HepG2 (cell line): ENCODE measurements at regions not wholly inside any gene's neighbourhood (a gene's known extent, or its start where the extent isn't known, plus 50 kb on each side); places are given as distances from the start of the nearest gene placed in this dataset.

Source experiments
- ARNTL ChIP-seq: sonication (generic); formaldehyde crosslinking; IDR thresholded peaks from 2 replicates; pipeline ENCODE4 v1.4.0; 2020; ENCODE audit warnings: mild to moderate bottlenecking, missing genetic modification reagents
- DNMT3B ChIP-seq: conservative IDR thresholded peaks from 2 replicates; pipeline ENCODE4 v1.6.1; 2016; ENCODE audit warnings: missing biosample characterization, control low read depth
- FOXC1 ChIP-seq: sonication (generic); formaldehyde crosslinking; IDR thresholded peaks from 2 replicates; pipeline ENCODE4 v1.8.0; 2022; ENCODE audit warnings: mild to moderate bottlenecking, missing genetic modification reagents, borderline replicate concordance
- MEF2D ChIP-seq: sonication (generic); formaldehyde crosslinking; IDR thresholded peaks from 2 replicates; pipeline ENCODE4 v1.5.1; 2020; ENCODE audit warnings: mild to moderate bottlenecking, missing genetic modification reagents
- SOX5 ChIP-seq: IDR thresholded peaks from 2 replicates; pipeline ENCODE4 v1.6.1; 2016; ENCODE audit warnings: borderline replicate concordance
- SRY ChIP-seq: sonication (generic); formaldehyde crosslinking; IDR thresholded peaks from 2 replicates; pipeline ENCODE4 v1.8.0; 2022; ENCODE audit warnings: mild to moderate bottlenecking, missing genetic modification reagents
- SYNCRIP ChIP-seq: fragments of 200-400 bp; formaldehyde crosslinking; IDR thresholded peaks from 2 replicates; pipeline ENCODE4 v1.6.1; 2018; ENCODE audit warnings: mild to moderate bottlenecking, low read depth, low read length; ENCODE audit not compliant: insufficient read depth
- TSC22D2 ChIP-seq: sonication (generic); formaldehyde crosslinking; IDR thresholded peaks from 2 replicates; pipeline ENCODE4 v1.5.1; 2020; ENCODE audit warnings: missing genetic modification reagents, mild to moderate bottlenecking, borderline replicate concordance
- ZNF101 ChIP-seq: sonication (generic); formaldehyde crosslinking; IDR thresholded peaks from 2 replicates; pipeline ENCODE4 v1.4.0; 2020; ENCODE audit warnings: mild to moderate bottlenecking, low read depth, missing genetic modification reagents, borderline replicate concordance
- ZNF331 ChIP-seq: sonication (generic); formaldehyde crosslinking; IDR thresholded peaks from 2 replicates; pipeline ENCODE4 v1.4.0; 2020; ENCODE audit warnings: missing genetic modification reagents
- ZNF441 ChIP-seq: sonication (generic); formaldehyde crosslinking; IDR thresholded peaks from 2 replicates; pipeline ENCODE4 v1.7.0; 2021; ENCODE audit warnings: missing genetic modification reagents, borderline replicate concordance
- ZNF496 ChIP-seq: sonication (generic); formaldehyde crosslinking; IDR thresholded peaks from 2 replicates; pipeline ENCODE4 v1.8.1; 2023; ENCODE audit warnings: mild to moderate bottlenecking, moderate library complexity, missing genetic modification reagents; ENCODE audit not compliant: insufficient replicate concordance
- ZNF605 ChIP-seq: sonication (generic); formaldehyde crosslinking; IDR thresholded peaks from 2 replicates; pipeline ENCODE4 v1.8.0; 2022; ENCODE audit warnings: mild to moderate bottlenecking, missing genetic modification reagents
- ZNF670 ChIP-seq: sonication (generic); formaldehyde crosslinking; IDR thresholded peaks from 2 replicates; pipeline ENCODE4 v1.8.0; 2022; ENCODE audit warnings: mild to moderate bottlenecking, missing genetic modification reagents, borderline replicate concordance
- ZNF841 ChIP-seq: sonication (generic); formaldehyde crosslinking; IDR thresholded peaks from 2 replicates; pipeline ENCODE4 v1.8.1; 2023; ENCODE audit warnings: missing genetic modification reagents, borderline replicate concordance
- TF ChIP-seq, protein P1 (sequence below): IDR thresholded peaks from 2 replicates; pipeline ENCODE4 v1.6.1; 2016
- TF ChIP-seq, protein P2 (sequence below): sonication (generic); formaldehyde crosslinking; IDR thresholded peaks from 2 replicates; pipeline ENCODE4 v1.5.0; 2020; ENCODE audit warnings: missing genetic modification reagents
- TF ChIP-seq, protein P3 (sequence below): sonication (generic); formaldehyde crosslinking; IDR thresholded peaks from 2 replicates; pipeline ENCODE4 v1.4.0; 2020; ENCODE audit warnings: missing genetic modification reagents, mild to moderate bottlenecking, borderline replicate concordance
- TF ChIP-seq, protein P4 (sequence below): sonication (generic); formaldehyde crosslinking; IDR thresholded peaks from 2 replicates; pipeline ENCODE4 v1.4.0; 2020; ENCODE audit warnings: low read depth, mild to moderate bottlenecking, missing genetic modification reagents
- TF ChIP-seq, protein P5 (sequence below): sonication (generic); formaldehyde crosslinking; IDR thresholded peaks from 2 replicates; pipeline ENCODE4 v1.5.0; 2020; ENCODE audit warnings: mild to moderate bottlenecking, missing genetic modification reagents
- TF ChIP-seq, protein P6 (sequence below): sonication (generic); formaldehyde crosslinking; IDR thresholded peaks from 2 replicates; pipeline ENCODE4 v1.5.0; 2020; ENCODE audit warnings: missing genetic modification reagents, mild to moderate bottlenecking, borderline replicate concordance

DNA sequence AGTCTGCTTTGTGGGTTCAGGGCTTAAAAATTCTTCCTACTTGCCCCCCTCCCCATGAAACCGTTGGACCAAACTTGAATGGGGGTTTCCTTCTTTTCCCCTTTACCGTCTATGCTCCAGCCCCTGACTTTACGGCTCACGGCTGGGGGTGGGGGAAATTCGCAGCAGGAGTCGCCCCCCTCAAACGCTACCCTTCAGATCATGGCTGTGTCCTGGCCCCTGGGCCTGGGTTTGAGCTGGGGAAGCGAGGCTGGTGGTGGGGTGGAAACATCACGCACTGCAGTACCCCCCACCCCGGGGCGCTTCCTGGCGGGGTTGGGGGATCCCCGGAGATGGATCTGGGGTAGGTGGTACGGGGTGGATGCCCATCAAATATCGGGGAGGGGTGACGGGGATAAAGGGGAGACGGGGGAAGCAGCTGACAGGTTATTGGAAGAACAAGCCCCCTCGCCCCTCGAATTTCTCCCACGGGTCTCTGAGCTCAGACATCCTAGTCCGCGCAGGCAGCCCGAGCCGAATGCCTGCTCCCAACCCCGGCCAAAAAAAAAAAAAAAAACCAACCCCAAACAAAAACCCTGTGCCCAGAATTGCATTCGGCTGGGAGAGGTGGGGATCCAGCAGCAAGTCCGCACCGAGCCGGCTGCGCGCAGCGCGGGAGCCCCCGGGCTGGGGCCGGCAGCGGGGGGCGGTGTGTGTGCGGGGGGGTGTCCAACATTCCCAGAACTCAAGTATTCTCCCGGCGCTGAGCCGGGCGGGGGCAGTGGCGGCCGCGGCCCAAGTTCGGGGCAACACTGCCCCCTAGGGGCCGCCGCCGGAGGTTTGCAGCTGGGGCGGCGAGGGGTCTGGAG lies 59.0 kb upstream of the ACOT11 start (continued):
- TF ChIP-seq, protein P1, sequence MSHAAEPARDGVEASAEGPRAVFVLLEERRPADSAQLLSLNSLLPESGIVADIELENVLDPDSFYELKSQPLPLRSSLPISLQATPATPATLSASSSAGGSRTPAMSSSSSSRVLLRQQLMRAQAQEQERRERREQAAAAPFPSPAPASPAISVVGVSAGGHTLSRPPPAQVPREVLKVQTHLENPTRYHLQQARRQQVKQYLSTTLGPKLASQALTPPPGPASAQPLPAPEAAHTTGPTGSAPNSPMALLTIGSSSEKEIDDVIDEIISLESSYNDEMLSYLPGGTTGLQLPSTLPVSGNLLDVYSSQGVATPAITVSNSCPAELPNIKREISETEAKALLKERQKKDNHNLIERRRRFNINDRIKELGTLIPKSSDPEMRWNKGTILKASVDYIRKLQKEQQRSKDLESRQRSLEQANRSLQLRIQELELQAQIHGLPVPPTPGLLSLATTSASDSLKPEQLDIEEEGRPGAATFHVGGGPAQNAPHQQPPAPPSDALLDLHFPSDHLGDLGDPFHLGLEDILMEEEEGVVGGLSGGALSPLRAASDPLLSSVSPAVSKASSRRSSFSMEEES: no peak
- TF ChIP-seq MEF2D (CRISPR knock-in tag) (no peak), ZNF101 (CRISPR knock-in tag) (no peak), ZNF605 (CRISPR knock-in tag) (no peak), ZNF331 (CRISPR knock-in tag) (no peak), TSC22D2 (CRISPR knock-in tag) (no peak), ARNTL (CRISPR knock-in tag) (0 out of 2 replicates have a peak, but pooled peaks have one; percentile 51), ZNF441 (no peak), FOXC1 (CRISPR knock-in tag) (no peak; the same call in 1 of the 2 replicates), DNMT3B (CRISPR knock-in tag) (no peak), ZNF496 (CRISPR knock-in tag) (no peak), SRY (no peak; the same call in 1 of the 2 replicates), ZNF670 (CRISPR knock-in tag) (no peak), SYNCRIP (no peak), SOX5 (CRISPR knock-in tag) (peak; percentile 39; the same call in 1 of the 2 replicates), ZNF841 (CRISPR knock-in tag) (no peak)
- TF ChIP-seq, protein P2, sequence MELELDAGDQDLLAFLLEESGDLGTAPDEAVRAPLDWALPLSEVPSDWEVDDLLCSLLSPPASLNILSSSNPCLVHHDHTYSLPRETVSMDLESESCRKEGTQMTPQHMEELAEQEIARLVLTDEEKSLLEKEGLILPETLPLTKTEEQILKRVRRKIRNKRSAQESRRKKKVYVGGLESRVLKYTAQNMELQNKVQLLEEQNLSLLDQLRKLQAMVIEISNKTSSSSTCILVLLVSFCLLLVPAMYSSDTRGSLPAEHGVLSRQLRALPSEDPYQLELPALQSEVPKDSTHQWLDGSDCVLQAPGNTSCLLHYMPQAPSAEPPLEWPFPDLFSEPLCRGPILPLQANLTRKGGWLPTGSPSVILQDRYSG (CRISPR knock-in tag): no peak
- TF ChIP-seq, protein P3, sequence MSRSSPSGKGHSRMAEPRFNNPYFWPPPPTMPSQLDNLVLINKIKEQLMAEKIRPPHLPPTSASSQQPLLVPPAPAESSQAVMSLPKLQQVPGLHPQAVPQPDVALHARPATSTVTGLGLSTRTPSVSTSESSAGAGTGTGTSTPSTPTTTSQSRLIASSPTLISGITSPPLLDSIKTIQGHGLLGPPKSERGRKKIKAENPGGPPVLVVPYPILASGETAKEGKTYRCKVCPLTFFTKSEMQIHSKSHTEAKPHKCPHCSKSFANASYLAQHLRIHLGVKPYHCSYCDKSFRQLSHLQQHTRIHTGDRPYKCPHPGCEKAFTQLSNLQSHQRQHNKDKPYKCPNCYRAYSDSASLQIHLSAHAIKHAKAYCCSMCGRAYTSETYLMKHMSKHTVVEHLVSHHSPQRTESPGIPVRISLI: peak; percentile 83
- TF ChIP-seq, protein P4, sequence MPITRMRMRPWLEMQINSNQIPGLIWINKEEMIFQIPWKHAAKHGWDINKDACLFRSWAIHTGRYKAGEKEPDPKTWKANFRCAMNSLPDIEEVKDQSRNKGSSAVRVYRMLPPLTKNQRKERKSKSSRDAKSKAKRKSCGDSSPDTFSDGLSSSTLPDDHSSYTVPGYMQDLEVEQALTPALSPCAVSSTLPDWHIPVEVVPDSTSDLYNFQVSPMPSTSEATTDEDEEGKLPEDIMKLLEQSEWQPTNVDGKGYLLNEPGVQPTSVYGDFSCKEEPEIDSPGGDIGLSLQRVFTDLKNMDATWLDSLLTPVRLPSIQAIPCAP (CRISPR knock-in tag): no peak
- TF ChIP-seq, protein P5, sequence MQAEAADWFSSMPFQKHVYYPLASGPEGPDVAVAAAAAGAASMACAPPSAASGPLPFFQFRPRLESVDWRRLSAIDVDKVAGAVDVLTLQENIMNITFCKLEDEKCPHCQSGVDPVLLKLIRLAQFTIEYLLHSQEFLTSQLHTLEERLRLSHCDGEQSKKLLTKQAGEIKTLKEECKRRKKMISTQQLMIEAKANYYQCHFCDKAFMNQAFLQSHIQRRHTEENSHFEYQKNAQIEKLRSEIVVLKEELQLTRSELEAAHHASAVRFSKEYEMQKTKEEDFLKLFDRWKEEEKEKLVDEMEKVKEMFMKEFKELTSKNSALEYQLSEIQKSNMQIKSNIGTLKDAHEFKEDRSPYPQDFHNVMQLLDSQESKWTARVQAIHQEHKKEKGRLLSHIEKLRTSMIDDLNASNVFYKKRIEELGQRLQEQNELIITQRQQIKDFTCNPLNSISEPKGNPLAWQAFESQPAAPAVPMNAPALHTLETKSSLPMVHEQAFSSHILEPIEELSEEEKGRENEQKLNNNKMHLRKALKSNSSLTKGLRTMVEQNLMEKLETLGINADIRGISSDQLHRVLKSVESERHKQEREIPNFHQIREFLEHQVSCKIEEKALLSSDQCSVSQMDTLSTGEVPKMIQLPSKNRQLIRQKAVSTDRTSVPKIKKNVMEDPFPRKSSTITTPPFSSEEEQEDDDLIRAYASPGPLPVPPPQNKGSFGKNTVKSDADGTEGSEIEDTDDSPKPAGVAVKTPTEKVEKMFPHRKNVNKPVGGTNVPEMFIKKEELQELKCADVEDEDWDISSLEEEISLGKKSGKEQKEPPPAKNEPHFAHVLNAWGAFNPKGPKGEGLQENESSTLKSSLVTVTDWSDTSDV (CRISPR knock-in tag): no peak
- TF ChIP-seq, protein P6, sequence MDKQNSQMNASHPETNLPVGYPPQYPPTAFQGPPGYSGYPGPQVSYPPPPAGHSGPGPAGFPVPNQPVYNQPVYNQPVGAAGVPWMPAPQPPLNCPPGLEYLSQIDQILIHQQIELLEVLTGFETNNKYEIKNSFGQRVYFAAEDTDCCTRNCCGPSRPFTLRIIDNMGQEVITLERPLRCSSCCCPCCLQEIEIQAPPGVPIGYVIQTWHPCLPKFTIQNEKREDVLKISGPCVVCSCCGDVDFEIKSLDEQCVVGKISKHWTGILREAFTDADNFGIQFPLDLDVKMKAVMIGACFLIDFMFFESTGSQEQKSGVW (CRISPR knock-in tag): no peak
